ENCODE measurements at regions not wholly inside any gene's neighbourhood (a gene's known extent, or its start where the extent isn't known, plus 50 kb on each side); places are given as distances from the start of the nearest gene placed in this dataset.

- no peak for DNase-seq (ENCODE audit: low read depth, low spot score)
- in situ Hi-C loops (cut with HindIII; ENCODE audit: low pct_unique_long_range_greater_than_20kb, low sequenced_read_pairs), result no loop called here
These were observed 68.5 kb upstream of the HDAC4 start for GRCh38 chr2:239469106-239469960.

- in situ Hi-C loops (cut with HindIII; ENCODE audit: low pct_unique_long_range_greater_than_20kb, low sequenced_read_pairs), result no loop called here
- no peak for DNase-seq (ENCODE audit: low read depth, low spot score)
These were observed 67.8 kb upstream of the HDAC4 start for GRCh38 chr2:239468491-239469105.

- no peak for DNase-seq (ENCODE audit: low read depth, low spot score)
- in situ Hi-C loops (cut with HindIII; ENCODE audit: low pct_unique_long_range_greater_than_20kb, low sequenced_read_pairs), result no loop called here
These were observed 67.2 kb upstream of the HDAC4 start for GRCh38 chr2:239467956-239468490.

GRCh38 chr2:239467281-239467955 is 66.6 kb upstream of the HDAC4 start:
- no peak for DNase-seq (ENCODE audit: low read depth, low spot score)
- in situ Hi-C loops (cut with HindIII; ENCODE audit: low pct_unique_long_range_greater_than_20kb, low sequenced_read_pairs), result no loop called here

GRCh38 chr2:239466755-239467271 is 66.0 kb upstream of the HDAC4 start:
- in situ Hi-C loops (cut with HindIII; ENCODE audit: low pct_unique_long_range_greater_than_20kb, low sequenced_read_pairs), result no loop called here
- no peak for DNase-seq (ENCODE audit: low read depth, low spot score)

- no peak for DNase-seq (ENCODE audit: low read depth, low spot score)
- in situ Hi-C loops (cut with HindIII; ENCODE audit: low pct_unique_long_range_greater_than_20kb, low sequenced_read_pairs), result no loop called here
These were observed 65.4 kb upstream of the HDAC4 start for GRCh38 chr2:239466061-239466754.

GRCh38 chr2:239465017-239466001 is 64.5 kb upstream of the HDAC4 start:
- in situ Hi-C loops (cut with HindIII; ENCODE audit: low pct_unique_long_range_greater_than_20kb, low sequenced_read_pairs), result no loop called here
- peak; percentile 74 for DNase-seq (ENCODE audit: low read depth, low spot score)

- no peak for DNase-seq (ENCODE audit: low read depth, low spot score)
- in situ Hi-C loops (cut with HindIII; ENCODE audit: low pct_unique_long_range_greater_than_20kb, low sequenced_read_pairs), result no loop called here
These were observed 63.6 kb upstream of the HDAC4 start for GRCh38 chr2:239464166-239465016.

- in situ Hi-C loops (cut with HindIII; ENCODE audit: low pct_unique_long_range_greater_than_20kb, low sequenced_read_pairs), result no loop called here
- no peak for DNase-seq (ENCODE audit: low read depth, low spot score)
These were observed 62.8 kb upstream of the HDAC4 start for GRCh38 chr2:239463541-239464165.

GRCh38 chr2:239462671-239463506 is 62.1 kb upstream of the HDAC4 start:
- in situ Hi-C loops (cut with HindIII; ENCODE audit: low pct_unique_long_range_greater_than_20kb, low sequenced_read_pairs), result no loop called here
- DNase-seq (ENCODE audit: low read depth, low spot score), result no peak

- in situ Hi-C loops (cut with HindIII; ENCODE audit: low pct_unique_long_range_greater_than_20kb, low sequenced_read_pairs), result no loop called here
- no peak for DNase-seq (ENCODE audit: low read depth, low spot score)
These were observed 61.3 kb upstream of the HDAC4 start for GRCh38 chr2:239462191-239462515.

- no peak for DNase-seq (ENCODE audit: low read depth, low spot score)
These were observed 60.7 kb upstream of the HDAC4 start for GRCh38 chr2:239461291-239462190.

GRCh38 chr2:239460780-239461179 is 60.0 kb upstream of the HDAC4 start:
- in situ Hi-C loops (cut with HindIII; ENCODE audit: low pct_unique_long_range_greater_than_20kb, low sequenced_read_pairs), result no loop called here
- DNase-seq (ENCODE audit: low read depth, low spot score), result no peak

More at GRCh38 chr2:239461291-239462190, 60.7 kb upstream of the HDAC4 start:
- in situ Hi-C loops (cut with HindIII; ENCODE audit: low pct_unique_long_range_greater_than_20kb, low sequenced_read_pairs), result no loop called here

GRCh38 chr2:239459606-239460005 is 58.8 kb upstream of the HDAC4 start:
- no peak for DNase-seq (ENCODE audit: low read depth, low spot score)
- in situ Hi-C loops (cut with HindIII; ENCODE audit: low pct_unique_long_range_greater_than_20kb, low sequenced_read_pairs), result no loop called here

Measured in SK-MEL-5 (cell line).